Smooth muscle cell of the brain vasculature (primary cell): ENCODE measurements at regions not wholly inside any gene's neighbourhood (a gene's known extent, or its start where the extent isn't known, plus 50 kb on each side); places are given as distances from the start of the nearest gene placed in this dataset.
"Not testable (repeated sequence)": the region's sequence is repeated elsewhere in the genome, so short reads cannot be mapped to it uniquely, and the experiment has no call there.

Experiments used
- DNase-seq: peaks from one replicate; pipeline ENCODE4 v3.0.0-alpha.2; 2012; ENCODE audit warnings: low read depth, low spot score

- not testable (repeated sequence) for DNase-seq
Observed at GRCh38 chr11:67877316-67877715, 126.6 kb downstream of the UNC93B1 start.

GRCh38 chr11:67873223-67873622 is 130.7 kb downstream of the UNC93B1 start:
- DNase-seq = not testable (repeated sequence)

GRCh38 chr11:67871168-67871567 is 132.7 kb downstream of the UNC93B1 start:
- not testable (repeated sequence) for DNase-seq

- DNase-seq = not testable (repeated sequence)
Observed at GRCh38 chr11:67862896-67863295, 141.0 kb downstream of the UNC93B1 start.

- not testable (repeated sequence) for DNase-seq
Observed at GRCh38 chr11:67859513-67860161, 144.3 kb downstream of the UNC93B1 start.

GRCh38 chr11:67850747-67851146 is 153.2 kb downstream of the UNC93B1 start:
- DNase-seq = not testable (repeated sequence)

- DNase-seq = not testable (repeated sequence)
Observed at GRCh38 chr11:67849766-67850165, 154.1 kb downstream of the UNC93B1 start.

GRCh38 chr11:67847896-67848875 is 155.7 kb downstream of the UNC93B1 start:
- not testable (repeated sequence) for DNase-seq

GRCh38 chr11:67846303-67846702 is 157.6 kb downstream of the UNC93B1 start:
- DNase-seq = not testable (repeated sequence)

GRCh38 chr11:67845296-67845695 is 158.6 kb downstream of the UNC93B1 start:
- DNase-seq = not testable (repeated sequence)

GRCh38 chr11:67840599-67840998 is 163.3 kb downstream of the UNC93B1 start:
- DNase-seq = not testable (repeated sequence)

GRCh38 chr11:67830152-67830551 is 155.7 kb upstream of the ALDH3B2 start:
- DNase-seq = not testable (repeated sequence)

- DNase-seq = not testable (repeated sequence)
Observed at GRCh38 chr11:67826951-67827296, 152.5 kb upstream of the ALDH3B2 start.

GRCh38 chr11:67826028-67826950 is 151.9 kb upstream of the ALDH3B2 start:
- peak; percentile 35 for DNase-seq

GRCh38 chr11:67824861-67825260 is 150.4 kb upstream of the ALDH3B2 start:
- not testable (repeated sequence) for DNase-seq

GRCh38 chr11:67820081-67820480 is 145.7 kb upstream of the ALDH3B2 start:
- no peak for DNase-seq

GRCh38 chr11:67817558-67817957 is 143.1 kb upstream of the ALDH3B2 start:
- not testable (repeated sequence) for DNase-seq

- DNase-seq = not testable (repeated sequence)
Observed at GRCh38 chr11:67809301-67809700, 134.9 kb upstream of the ALDH3B2 start.

- DNase-seq = not testable (repeated sequence)
Observed at GRCh38 chr11:67807896-67808295, 133.5 kb upstream of the ALDH3B2 start.

GRCh38 chr11:67806728-67807235 is 132.4 kb upstream of the ALDH3B2 start:
- not testable (repeated sequence) for DNase-seq

GRCh38 chr11:67806183-67806582 is 131.8 kb upstream of the ALDH3B2 start:
- not testable (repeated sequence) for DNase-seq
